AG04450 (cell line): ENCODE measurements at regions not wholly inside any gene's neighbourhood (a gene's known extent, or its start where the extent isn't known, plus 50 kb on each side); places are given as distances from the start of the nearest gene placed in this dataset.

Source experiments
- CTCF ChIA-PET: fragments of 300-600, 350-600 bp; formaldehyde crosslinking; extraction: SDS; loops from one replicate; lab custom pipeline; 2022; ENCODE audit warnings: antibody characterized with exemption, inconsistent platforms; lab: Charles Lee
- POLR2A ChIA-PET: fragments of 350-600 bp; formaldehyde crosslinking; extraction: SDS; loops from one replicate; lab custom pipeline; 2021; ENCODE audit warnings: antibody characterized with exemption, inconsistent platforms; lab: Yijun Ruan, JAX
- DNase-seq: peaks from one replicate; pipeline ENCODE4 v3.0.0-alpha.2; 2011; ENCODE audit warnings: low read depth, low spot score
- H3K27ac ChIP-seq: one replicate; pipeline ENCODE4 v1.5.1; 2012; ENCODE audit warnings: low read depth, low read length, control low read depth
- H3K27me3 ChIP-seq: one replicate; pipeline ENCODE4 v1.6.0; 2012; ENCODE audit warnings: low read length; ENCODE audit not compliant: control insufficient read depth, insufficient read depth
- H3K4me3 ChIP-seq: 2 replicates; pipeline ENCODE4 v1.5.1; 2011; ENCODE audit warnings: mild to moderate bottlenecking, low read depth, low read length, control low read depth
- H3K9me3 ChIP-seq: 2 replicates; pipeline ENCODE4 v1.5.1; 2012; ENCODE audit warnings: low read length; ENCODE audit not compliant: control insufficient read depth, insufficient read depth
- TF ChIP-seq, protein P1 (sequence below): IDR thresholded peaks from 2 replicates; pipeline ENCODE4 v1.5.1; 2011; ENCODE audit warnings: low read depth, low read length, control low read depth, inconsistent platforms

DNA sequence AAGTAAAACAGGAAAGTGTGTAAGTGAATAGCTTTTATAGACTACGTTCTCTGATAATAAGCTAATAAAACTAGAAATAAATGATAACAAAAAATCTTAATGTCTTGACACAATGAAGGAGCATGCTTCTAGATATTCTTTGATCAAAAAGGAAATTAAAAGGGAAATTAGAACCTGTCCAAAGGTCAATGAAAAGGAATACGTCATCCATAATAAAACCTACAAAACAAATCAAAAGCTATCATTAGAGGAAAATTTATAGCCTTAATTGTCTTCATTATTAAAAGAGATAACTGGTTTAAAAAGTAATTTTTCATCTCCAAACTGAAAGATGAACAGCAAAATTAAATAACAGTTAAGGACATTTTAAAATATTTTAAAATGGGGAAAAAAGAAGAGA lies 196.3 kb upstream of the BTBD3 start:
- POLR2A ChIA-PET, result no interaction called here
- no peaks in the 10 kb centered on the region for H3K27me3 ChIP-seq
- no peak overlapping the region for H3K4me3 ChIP-seq
- no peak overlapping the region for H3K27ac ChIP-seq
- no peak for DNase-seq
- H3K9me3 ChIP-seq, result no peaks in the 10 kb centered on the region
- CTCF ChIA-PET, result interaction anchor here (0.7 kb wide), 1 partner anchor 45 kb away, joined by 5 read pairs; no protein-coding TSS in a partner anchor
- TF ChIP-seq, protein P1, sequence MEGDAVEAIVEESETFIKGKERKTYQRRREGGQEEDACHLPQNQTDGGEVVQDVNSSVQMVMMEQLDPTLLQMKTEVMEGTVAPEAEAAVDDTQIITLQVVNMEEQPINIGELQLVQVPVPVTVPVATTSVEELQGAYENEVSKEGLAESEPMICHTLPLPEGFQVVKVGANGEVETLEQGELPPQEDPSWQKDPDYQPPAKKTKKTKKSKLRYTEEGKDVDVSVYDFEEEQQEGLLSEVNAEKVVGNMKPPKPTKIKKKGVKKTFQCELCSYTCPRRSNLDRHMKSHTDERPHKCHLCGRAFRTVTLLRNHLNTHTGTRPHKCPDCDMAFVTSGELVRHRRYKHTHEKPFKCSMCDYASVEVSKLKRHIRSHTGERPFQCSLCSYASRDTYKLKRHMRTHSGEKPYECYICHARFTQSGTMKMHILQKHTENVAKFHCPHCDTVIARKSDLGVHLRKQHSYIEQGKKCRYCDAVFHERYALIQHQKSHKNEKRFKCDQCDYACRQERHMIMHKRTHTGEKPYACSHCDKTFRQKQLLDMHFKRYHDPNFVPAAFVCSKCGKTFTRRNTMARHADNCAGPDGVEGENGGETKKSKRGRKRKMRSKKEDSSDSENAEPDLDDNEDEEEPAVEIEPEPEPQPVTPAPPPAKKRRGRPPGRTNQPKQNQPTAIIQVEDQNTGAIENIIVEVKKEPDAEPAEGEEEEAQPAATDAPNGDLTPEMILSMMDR, result no peak

DNA sequence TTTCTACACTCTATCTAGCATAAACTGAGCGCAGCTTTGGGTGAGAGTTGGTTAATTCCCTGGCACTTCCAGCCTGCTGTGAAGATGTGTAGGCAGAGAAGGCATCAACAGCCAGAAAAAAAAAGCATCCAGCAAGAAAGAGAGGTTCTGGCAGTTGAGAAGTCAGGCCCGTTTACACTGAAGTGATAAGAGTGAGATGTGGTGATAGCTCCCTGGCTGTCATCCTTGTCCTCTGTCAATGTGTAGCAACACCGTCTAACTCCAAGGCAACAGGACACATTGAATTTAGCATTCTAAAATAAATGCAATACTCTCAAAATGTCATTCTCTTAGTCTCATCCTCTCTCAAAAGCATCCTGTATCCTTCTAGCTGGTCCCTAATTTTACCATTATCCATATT lies 193.6 kb upstream of the BTBD3 start:
- no peak overlapping the region for H3K27ac ChIP-seq
- ChIA-PET POLR2A (no interaction called here), CTCF (no interaction called here)
- H3K27me3 ChIP-seq, result peaks cover 3% of the 10 kb centered on the region
- no peak overlapping the region for H3K4me3 ChIP-seq
- H3K9me3 ChIP-seq, result no peaks in the 10 kb centered on the region
- TF ChIP-seq, protein P1, result no peak
- DNase-seq, result no peak

DNA sequence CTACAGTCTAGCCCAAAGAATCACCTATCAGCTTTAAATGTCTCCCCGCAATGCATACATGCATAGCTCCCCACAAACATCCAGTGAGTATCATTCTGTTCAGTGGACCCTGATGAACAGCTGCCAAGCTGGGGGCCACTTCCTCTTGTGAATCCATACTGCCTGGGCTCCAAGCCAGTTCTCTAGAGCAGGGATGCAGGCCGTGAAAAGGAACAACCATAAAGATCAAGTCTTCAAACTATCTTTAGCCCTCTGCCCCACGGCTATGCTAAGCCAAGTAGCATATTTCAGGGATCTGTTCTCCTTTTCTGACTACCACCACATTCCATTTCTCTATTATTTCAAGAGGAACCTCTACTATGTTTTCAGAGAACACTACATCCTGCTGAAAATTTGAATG lies 191.7 kb upstream of the BTBD3 start:
- POLR2A ChIA-PET, result interaction anchor here (1.0 kb wide), 1 partner anchor 10 kb away, joined by 3 read pairs; no protein-coding TSS in a partner anchor
- TF ChIP-seq, protein P1, result no peak
- Histone ChIP-seq H3K9me3 (no peaks in the 10 kb centered on the region), H3K4me3 (no peak overlapping the region), H3K27me3 (peaks cover 3% of the 10 kb centered on the region), H3K27ac (no peak overlapping the region)
- DNase-seq, result no peak
- CTCF ChIA-PET, result no interaction called here

DNA sequence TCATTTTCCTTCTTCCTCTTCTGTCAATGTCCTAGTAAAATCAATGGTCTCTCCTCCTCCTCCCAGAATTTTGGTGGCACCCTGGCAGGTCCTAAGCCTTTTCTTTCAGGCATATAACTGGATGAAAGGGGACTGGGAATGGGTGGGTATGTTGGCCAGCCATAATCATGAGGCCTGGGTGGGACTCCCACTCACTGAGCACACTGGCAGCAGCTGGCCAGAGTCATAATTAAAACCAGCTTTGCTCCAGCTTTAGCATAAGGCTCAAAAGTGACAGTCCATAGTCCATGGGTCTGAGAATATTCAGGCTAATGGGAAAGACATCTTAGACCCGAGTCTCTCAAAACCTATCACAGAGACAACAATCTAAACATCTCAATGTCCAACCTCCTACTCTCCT lies 190.0 kb upstream of the BTBD3 start:
- no peak overlapping the region for H3K27ac ChIP-seq
- ChIA-PET POLR2A (no interaction called here), CTCF (no interaction called here)
- peaks cover 3% of the 10 kb centered on the region for H3K27me3 ChIP-seq
- TF ChIP-seq, protein P1, result no peak
- no peak overlapping the region for H3K4me3 ChIP-seq
- H3K9me3 ChIP-seq, result no peaks in the 10 kb centered on the region
- DNase-seq, result no peak

DNA sequence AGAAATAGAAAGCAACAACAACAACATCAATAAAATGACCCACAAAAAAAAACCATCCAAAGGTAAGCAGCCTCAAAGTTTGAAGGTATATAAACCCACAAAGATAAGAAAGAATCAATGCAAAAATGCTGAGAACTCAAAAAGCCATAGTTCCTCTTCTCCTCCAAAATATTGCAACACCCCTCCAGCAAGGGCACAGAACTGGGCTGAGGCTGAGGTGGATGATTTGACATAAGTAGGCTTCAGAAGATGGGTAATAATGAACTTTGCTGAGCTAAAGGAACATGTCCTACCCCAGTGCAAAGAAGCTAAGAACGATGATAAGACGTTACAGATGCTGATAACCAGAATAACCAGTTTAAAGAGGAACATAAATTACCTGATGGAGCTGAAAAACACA lies 188.8 kb upstream of the BTBD3 start:
- H3K27ac ChIP-seq, result no peak overlapping the region
- no peak overlapping the region for H3K4me3 ChIP-seq
- TF ChIP-seq, protein P1, result no peak
- H3K27me3 ChIP-seq, result peaks cover 3% of the 10 kb centered on the region
- DNase-seq, result no peak
- CTCF ChIA-PET, result no interaction called here
- no peaks in the 10 kb centered on the region for H3K9me3 ChIP-seq
- POLR2A ChIA-PET, result no interaction called here
